Suprapubic skin (tissue), 4 donors: ENCODE measurements at regions not wholly inside any gene's neighbourhood (a gene's known extent, or its start where the extent isn't known, plus 50 kb on each side); places are given as distances from the start of the nearest gene placed in this dataset.

Source experiments
- DNase-seq, 2 donors: peaks; one replicate each; pipeline ENCODE4 v3.0.0-alpha.2; 2019; ENCODE audit warnings: low spot score in 2 of 2
- H3K27ac ChIP-seq: fragments of 200-600 bp; sonication (generic); one replicate; pipeline ENCODE4 v1.5.1; 2019
- H3K27me3 ChIP-seq: fragments of 200-600 bp; sonication (generic); one replicate; pipeline ENCODE4 v1.5.1; 2019
- H3K36me3 ChIP-seq: fragments of 200-600 bp; sonication (generic); one replicate; pipeline ENCODE4 v1.5.1; 2019
- H3K4me1 ChIP-seq: fragments of 200-600 bp; sonication (generic); one replicate; pipeline ENCODE4 v1.5.1; 2019
- H3K4me3 ChIP-seq: fragments of 200-600 bp; sonication (generic); one replicate; pipeline ENCODE4 v1.5.1; 2019; ENCODE audit warnings: mild to moderate bottlenecking
- H3K9me3 ChIP-seq: fragments of 200-600 bp; sonication (generic); one replicate; pipeline ENCODE4 v1.5.1; 2019
- EP300 ChIP-seq: sonication (generic); formaldehyde crosslinking; IDR thresholded peaks from one replicate; pipeline ENCODE4 v1.6.1; 2017; ENCODE audit warnings: antibody characterized with exemption
- POLR2A ChIP-seq, 2 donors: fragments of 450-650 bp; IDR thresholded peaks; one replicate each; pipeline ENCODE4 v1.6.1; 2017; ENCODE audit warnings: antibody characterized with exemption in 2 of 2, mild to moderate bottlenecking in 2 of 2, moderate library complexity in 2 of 2
- POLR2AphosphoS5 ChIP-seq, 3 donors: sonication (generic); formaldehyde crosslinking; IDR thresholded peaks; one replicate each; pipeline ENCODE4 v1.6.1; 2017; ENCODE audit warnings: antibody characterized with exemption in 3 of 3
- WGBS: methylation state at CpG from one replicate; pipeline ENCODE4 v1.1.5; 2018; 5-methylcytosine and 5-hydroxymethylcytosine counted together
- TF ChIP-seq, protein P1 (sequence below), 2 donors: fragments of 200-600 bp in 1 of 2; fragments of 450-650 bp in 1 of 2; sonication (generic) in 1 of 2; IDR thresholded peaks; one replicate each; pipeline ENCODE4 v1.5.1; 2016 to 2019; ENCODE audit warnings: antibody characterized with exemption in 2 of 2, mild to moderate bottlenecking in 1 of 2, moderate library complexity in 1 of 2

DNA sequence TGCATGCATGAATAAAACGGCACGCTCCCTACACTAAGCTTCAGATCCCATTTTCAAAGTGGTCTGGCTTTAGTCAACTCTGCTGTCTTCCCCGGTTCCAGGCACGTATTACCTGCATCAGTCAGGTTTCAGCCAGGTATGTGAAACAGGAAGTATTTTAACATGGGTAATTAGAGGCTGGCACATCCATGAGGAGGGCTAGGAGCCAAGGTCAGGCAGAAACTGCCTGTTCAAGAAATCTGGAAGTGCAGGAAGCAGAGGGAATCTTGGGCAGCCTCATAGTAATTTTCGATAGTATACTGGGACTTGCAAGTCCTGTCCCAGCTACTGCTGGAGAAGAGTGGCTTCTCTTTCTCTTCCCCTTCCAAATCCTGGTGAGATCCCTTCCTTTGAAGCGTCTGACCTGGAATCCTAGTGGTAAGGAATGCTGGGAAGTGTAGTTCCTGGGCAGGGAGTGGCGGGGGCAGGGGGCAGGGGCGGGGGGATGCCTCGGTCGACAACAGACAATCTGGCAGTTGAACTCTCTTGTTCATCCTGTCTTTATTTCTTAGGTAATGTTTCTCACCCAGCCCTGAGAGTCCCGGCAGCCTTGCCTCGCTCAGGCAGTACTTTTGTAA is 403.1 kb downstream of the TLE4 start:
- Histone ChIP-seq H3K27me3 (no peaks in the 10 kb centered on the region), H3K36me3 (no peaks in the 10 kb centered on the region), H3K9me3 (no peaks in the 10 kb centered on the region), H3K27ac (no peak overlapping the region), H3K4me3 (no peak overlapping the region), H3K4me1 (peaks cover 3% of the 10 kb centered on the region)
- no peak for TF ChIP-seq POLR2AphosphoS5 (IDR thresholded peaks at IDR 0.05)
- TF ChIP-seq POLR2A (IDR thresholded peaks at IDR 0.05), result no peak
- WGBS, result 59% methylated on average over 12 of the region's 12 CpGs
- no peak for DNase-seq

DNA sequence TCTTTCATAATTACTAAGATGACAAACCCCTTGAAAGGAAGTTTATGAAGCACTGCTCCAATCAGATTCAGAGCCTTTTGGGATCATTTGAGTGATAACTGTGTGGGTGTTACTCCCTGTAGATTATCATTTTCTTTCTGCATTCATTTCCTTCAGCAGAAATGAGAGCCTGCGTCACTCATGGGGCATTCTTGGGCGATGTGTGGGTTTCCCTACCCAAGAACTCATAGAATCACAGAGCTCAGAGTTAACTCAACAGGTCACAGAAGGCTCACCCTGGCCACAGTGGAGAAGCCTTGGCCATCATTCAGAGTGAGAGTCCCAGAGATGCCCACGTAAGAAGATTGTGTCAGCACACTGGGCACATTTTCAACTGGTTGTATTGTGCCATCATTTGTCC is 401.9 kb downstream of the TLE4 start:
- TF ChIP-seq, protein P1, sequence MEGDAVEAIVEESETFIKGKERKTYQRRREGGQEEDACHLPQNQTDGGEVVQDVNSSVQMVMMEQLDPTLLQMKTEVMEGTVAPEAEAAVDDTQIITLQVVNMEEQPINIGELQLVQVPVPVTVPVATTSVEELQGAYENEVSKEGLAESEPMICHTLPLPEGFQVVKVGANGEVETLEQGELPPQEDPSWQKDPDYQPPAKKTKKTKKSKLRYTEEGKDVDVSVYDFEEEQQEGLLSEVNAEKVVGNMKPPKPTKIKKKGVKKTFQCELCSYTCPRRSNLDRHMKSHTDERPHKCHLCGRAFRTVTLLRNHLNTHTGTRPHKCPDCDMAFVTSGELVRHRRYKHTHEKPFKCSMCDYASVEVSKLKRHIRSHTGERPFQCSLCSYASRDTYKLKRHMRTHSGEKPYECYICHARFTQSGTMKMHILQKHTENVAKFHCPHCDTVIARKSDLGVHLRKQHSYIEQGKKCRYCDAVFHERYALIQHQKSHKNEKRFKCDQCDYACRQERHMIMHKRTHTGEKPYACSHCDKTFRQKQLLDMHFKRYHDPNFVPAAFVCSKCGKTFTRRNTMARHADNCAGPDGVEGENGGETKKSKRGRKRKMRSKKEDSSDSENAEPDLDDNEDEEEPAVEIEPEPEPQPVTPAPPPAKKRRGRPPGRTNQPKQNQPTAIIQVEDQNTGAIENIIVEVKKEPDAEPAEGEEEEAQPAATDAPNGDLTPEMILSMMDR (IDR thresholded peaks at IDR 0.05), result no peak
- TF ChIP-seq POLR2AphosphoS5 (IDR thresholded peaks at IDR 0.05), result no peak
- no peak for TF ChIP-seq POLR2A (IDR thresholded peaks at IDR 0.05)
- TF ChIP-seq EP300, result no peak
- Histone ChIP-seq H3K36me3 (no peaks in the 10 kb centered on the region), H3K9me3 (no peaks in the 10 kb centered on the region), H3K4me3 (no peak overlapping the region), H3K27me3 (no peaks in the 10 kb centered on the region), H3K27ac (no peak overlapping the region), H3K4me1 (peaks cover 3% of the 10 kb centered on the region)
- DNase-seq, result no peak
- 93% methylated on average over 3 of the region's 3 CpGs for WGBS

DNA sequence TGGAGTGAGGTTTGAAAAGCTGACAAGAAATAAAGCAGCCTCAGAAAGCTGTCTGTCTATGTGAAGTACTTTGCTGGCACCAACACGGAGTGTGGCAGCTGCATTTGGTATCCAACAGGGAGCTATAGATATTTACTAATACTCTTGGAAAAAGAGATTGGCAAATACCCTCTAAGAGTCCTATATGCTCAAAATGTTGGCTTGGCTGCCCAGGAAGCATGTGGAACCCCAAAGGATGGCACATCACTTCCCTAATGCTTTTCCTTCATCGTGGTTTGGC is 398.3 kb downstream of the TLE4 start:
- Histone ChIP-seq H3K36me3 (no peaks in the 10 kb centered on the region), H3K27ac (no peak overlapping the region), H3K4me1 (peaks cover 3% of the 10 kb centered on the region), H3K4me3 (no peak overlapping the region), H3K9me3 (no peaks in the 10 kb centered on the region), H3K27me3 (no peaks in the 10 kb centered on the region)
- no peak for DNase-seq
- 82% methylated on average over 2 of the region's 2 CpGs for WGBS
- TF ChIP-seq POLR2A (IDR thresholded peaks at IDR 0.05) (no peak), EP300 (no peak), POLR2AphosphoS5 (IDR thresholded peaks at IDR 0.05) (no peak)
- TF ChIP-seq, protein P1 (IDR thresholded peaks at IDR 0.05), result no peak

DNA sequence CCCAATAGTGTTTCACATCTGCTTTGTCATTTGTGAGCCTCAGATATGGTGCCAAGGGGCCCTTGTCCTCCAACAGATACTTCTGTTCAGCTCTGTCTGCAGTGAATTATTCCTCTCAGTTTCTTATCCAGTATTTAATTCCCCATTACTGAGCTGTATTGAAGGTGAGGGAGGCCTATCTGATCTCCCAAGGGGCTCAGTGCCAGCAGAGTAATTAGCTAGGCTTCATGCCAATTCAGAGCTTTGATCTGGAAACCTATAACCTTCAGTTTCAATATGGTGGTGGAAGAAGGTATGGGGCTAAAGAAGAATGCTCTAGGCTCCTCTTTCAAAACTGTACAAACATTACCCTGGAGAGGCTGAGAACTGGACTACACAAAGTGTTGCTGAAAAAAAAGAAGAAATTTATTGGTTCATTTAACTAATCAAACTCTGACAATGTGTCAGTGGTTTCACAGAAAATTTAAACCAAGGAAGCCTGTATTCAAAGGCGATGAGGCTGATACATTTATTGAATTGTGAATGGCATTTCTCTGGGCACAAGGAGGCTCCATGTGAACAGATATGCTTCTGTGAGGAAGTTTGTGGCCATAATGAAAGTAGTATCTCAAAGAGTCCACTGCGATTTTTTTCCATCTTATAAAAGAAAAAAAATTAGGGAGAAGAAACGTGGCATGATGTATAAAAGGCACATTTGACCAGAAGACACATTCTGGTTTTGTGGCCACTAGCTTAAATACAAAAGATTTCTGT is 397.8 kb downstream of the TLE4 start:
- H3K4me1 ChIP-seq, result no peaks in the 10 kb centered on the region
- H3K9me3 ChIP-seq, result no peaks in the 10 kb centered on the region
- H3K27me3 ChIP-seq, result no peaks in the 10 kb centered on the region
- no peak for DNase-seq
- no peak overlapping the region for H3K4me3 ChIP-seq
- TF ChIP-seq POLR2A (IDR thresholded peaks at IDR 0.05), result no peak
- no peak for TF ChIP-seq EP300
- TF ChIP-seq, protein P1 (IDR thresholded peaks at IDR 0.05), result no peak
- TF ChIP-seq POLR2AphosphoS5 (IDR thresholded peaks at IDR 0.05), result no peak
- 79% methylated on average over 3 of the region's 3 CpGs for WGBS
- H3K36me3 ChIP-seq, result no peaks in the 10 kb centered on the region
- H3K27ac ChIP-seq, result no peak overlapping the region

DNA sequence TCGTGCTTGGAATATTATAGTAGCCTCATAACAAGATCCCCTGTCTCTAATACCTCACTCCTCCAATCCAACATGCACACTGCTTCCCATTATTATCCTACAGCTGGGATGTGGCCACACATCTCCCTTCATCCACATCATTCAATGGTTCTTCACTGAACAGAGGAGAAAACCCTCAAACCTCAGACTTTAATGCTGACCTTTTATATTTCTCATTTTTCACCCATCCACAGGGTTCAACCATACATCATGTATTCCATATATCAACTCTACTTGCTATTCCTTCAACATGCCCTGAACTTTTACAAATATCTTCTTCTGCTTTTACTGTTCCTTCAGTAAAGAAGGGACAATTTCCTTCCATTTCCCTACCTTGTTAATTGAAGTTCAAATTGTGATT is 396.8 kb downstream of the TLE4 start:
- H3K4me3 ChIP-seq, result no peak overlapping the region
- WGBS, result 95% methylated on average over 1 of the region's 1 CpG
- DNase-seq, result no peak
- no peaks in the 10 kb centered on the region for H3K9me3 ChIP-seq
- no peak overlapping the region for H3K27ac ChIP-seq
- TF ChIP-seq POLR2AphosphoS5 (IDR thresholded peaks at IDR 0.05) (no peak), POLR2A (IDR thresholded peaks at IDR 0.05) (no peak), EP300 (no peak)
- TF ChIP-seq, protein P1 (IDR thresholded peaks at IDR 0.05), result no peak
- no peaks in the 10 kb centered on the region for H3K27me3 ChIP-seq
- H3K4me1 ChIP-seq, result no peaks in the 10 kb centered on the region
- no peaks in the 10 kb centered on the region for H3K36me3 ChIP-seq
